ENCODE measurements at regions not wholly inside any gene's neighbourhood (a gene's known extent, or its start where the extent isn't known, plus 50 kb on each side); places are given as distances from the start of the nearest gene placed in this dataset.

DNA sequence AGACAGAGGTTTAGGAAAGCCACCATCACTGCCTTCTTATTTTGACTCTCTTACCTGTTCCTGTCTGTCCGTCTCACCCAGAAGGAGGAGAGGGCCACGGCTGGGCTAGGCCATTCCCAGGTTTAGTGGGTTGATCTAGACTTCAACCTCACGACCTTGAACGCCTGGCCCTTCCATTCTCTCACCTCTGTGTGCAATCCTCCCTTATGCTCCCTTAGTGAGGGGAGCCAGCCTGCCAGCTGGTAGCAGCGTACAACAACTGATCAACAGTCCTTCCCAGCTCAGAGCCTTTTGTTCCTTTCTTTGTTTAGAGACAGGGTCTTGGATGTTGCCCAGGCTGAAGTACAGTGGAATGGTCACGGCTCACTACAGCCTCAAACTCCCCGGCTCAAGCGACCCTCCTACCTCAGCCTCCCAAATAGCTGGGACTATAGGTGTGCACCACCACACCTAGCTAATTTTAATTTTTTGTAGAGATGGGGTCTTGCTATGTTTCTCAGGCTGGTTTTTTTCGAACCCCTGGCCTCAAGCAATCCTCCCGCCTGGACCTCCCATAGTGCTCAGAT is 123.9 kb downstream of the ZNF664 start:
- no peaks in the 10 kb centered on the region for H3K4me1 ChIP-seq (ENCODE audit: insufficient read depth, low read length)
- H3K27ac ChIP-seq (ENCODE audit: low read depth, low read length) = no peak overlapping the region
- H4K20me1 ChIP-seq (ENCODE audit: insufficient read depth, low read length) = no peaks in the 10 kb centered on the region
- H3K27me3 ChIP-seq (ENCODE audit: insufficient read depth, low read length) = peaks cover 20% of the 10 kb centered on the region
- no peak overlapping the region for H2AFZ ChIP-seq (ENCODE audit: low read length)
- H3K4me3 ChIP-seq (ENCODE audit: insufficient read depth, low read length) = no peak overlapping the region
- no peaks in the 10 kb centered on the region for H3K36me3 ChIP-seq (ENCODE audit: insufficient read depth, low read length)
- no peaks in the 10 kb centered on the region for H3K9me3 ChIP-seq (ENCODE audit: low read depth, low read length)
- no peak for DNase-seq (ENCODE audit: insufficient read length, low spot score, missing footprints)
- TF ChIP-seq, protein P1, sequence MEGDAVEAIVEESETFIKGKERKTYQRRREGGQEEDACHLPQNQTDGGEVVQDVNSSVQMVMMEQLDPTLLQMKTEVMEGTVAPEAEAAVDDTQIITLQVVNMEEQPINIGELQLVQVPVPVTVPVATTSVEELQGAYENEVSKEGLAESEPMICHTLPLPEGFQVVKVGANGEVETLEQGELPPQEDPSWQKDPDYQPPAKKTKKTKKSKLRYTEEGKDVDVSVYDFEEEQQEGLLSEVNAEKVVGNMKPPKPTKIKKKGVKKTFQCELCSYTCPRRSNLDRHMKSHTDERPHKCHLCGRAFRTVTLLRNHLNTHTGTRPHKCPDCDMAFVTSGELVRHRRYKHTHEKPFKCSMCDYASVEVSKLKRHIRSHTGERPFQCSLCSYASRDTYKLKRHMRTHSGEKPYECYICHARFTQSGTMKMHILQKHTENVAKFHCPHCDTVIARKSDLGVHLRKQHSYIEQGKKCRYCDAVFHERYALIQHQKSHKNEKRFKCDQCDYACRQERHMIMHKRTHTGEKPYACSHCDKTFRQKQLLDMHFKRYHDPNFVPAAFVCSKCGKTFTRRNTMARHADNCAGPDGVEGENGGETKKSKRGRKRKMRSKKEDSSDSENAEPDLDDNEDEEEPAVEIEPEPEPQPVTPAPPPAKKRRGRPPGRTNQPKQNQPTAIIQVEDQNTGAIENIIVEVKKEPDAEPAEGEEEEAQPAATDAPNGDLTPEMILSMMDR (IDR thresholded peaks at IDR 0.05; ENCODE audit: extremely low read depth, low read depth, low read length) = no peak
- H3K79me2 ChIP-seq (ENCODE audit: insufficient read depth, low read length) = no peaks in the 10 kb centered on the region
- H3K4me2 ChIP-seq (ENCODE audit: insufficient read depth, low read length) = no peak overlapping the region

DNA sequence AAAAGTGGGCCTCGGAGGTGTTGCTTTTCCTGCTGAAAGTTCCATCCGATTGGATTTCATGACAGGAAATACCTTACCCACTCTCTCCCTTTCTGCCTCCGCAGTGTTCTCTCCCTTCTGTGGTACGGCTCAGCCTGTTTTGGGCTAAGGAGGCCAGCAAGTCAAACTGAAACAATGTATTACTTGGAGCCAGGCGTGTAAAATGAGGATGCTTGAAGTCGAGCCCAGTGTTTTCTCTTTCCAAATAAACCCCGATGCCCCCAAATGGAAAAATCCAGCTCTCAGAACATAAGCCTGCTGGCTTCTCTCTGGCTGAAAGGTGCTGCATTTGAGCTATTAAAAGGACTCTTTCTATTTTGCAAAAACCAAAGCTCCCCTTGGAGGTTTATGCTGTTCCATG is 124.7 kb downstream of the ZNF664 start:
- Histone ChIP-seq H3K36me3 (ENCODE audit: insufficient read depth, low read length) (no peaks in the 10 kb centered on the region), H2AFZ (ENCODE audit: low read length) (peak overlapping the region; percentile 11), H3K4me2 (ENCODE audit: insufficient read depth, low read length) (peak overlapping the region; percentile 50), H3K27ac (ENCODE audit: low read depth, low read length) (no peak overlapping the region), H3K4me1 (ENCODE audit: insufficient read depth, low read length) (no peaks in the 10 kb centered on the region), H3K4me3 (ENCODE audit: insufficient read depth, low read length) (no peak overlapping the region), H4K20me1 (ENCODE audit: insufficient read depth, low read length) (no peaks in the 10 kb centered on the region), H3K9me3 (ENCODE audit: low read depth, low read length) (no peaks in the 10 kb centered on the region), H3K27me3 (ENCODE audit: insufficient read depth, low read length) (peaks cover 20% of the 10 kb centered on the region), H3K79me2 (ENCODE audit: insufficient read depth, low read length) (no peaks in the 10 kb centered on the region)
- DNase-seq (ENCODE audit: insufficient read length, low spot score, missing footprints) = peak; percentile 90
- TF ChIP-seq, protein P1 (IDR thresholded peaks at IDR 0.05; ENCODE audit: extremely low read depth, low read depth, low read length) = no peak

DNA sequence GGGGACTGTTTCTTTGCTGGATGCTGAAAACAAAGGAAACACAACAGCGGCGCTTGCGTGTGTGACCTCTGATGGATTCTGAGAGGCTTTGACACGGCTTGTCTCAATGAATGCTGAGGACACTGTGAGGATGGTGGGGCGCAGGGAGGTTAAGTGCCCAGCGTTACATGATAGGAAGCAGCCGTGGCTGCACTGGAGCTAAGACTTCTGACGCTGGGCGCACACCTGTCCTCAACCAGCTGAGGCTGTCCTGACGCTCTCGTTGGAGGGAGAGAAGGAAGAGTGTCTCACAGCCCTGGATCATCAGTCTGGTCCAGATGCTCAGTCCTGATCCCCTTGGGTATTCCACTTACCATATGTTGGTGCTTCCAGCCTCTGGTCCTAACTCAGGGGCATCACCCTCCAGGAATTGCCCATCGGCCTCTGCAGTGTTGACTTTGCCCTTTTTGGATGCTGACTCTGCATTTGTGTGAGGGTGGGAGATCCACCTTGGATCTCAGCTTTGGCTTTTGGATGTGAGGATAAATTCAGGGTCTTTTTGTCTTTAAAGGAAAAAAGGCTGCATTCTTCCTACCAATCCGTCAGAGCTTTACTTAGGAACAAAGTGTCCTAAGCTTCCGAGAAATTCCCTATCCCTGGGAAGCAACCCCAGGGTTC is 125.2 kb downstream of the ZNF664 start:
- Histone ChIP-seq H3K27me3 (ENCODE audit: insufficient read depth, low read length) (peaks cover 20% of the 10 kb centered on the region), H2AFZ (ENCODE audit: low read length) (no peak overlapping the region), H3K4me3 (ENCODE audit: insufficient read depth, low read length) (no peak overlapping the region), H4K20me1 (ENCODE audit: insufficient read depth, low read length) (no peaks in the 10 kb centered on the region), H3K27ac (ENCODE audit: low read depth, low read length) (no peak overlapping the region), H3K4me1 (ENCODE audit: insufficient read depth, low read length) (no peaks in the 10 kb centered on the region), H3K36me3 (ENCODE audit: insufficient read depth, low read length) (no peaks in the 10 kb centered on the region), H3K4me2 (ENCODE audit: insufficient read depth, low read length) (peak overlapping the region; percentile 50), H3K79me2 (ENCODE audit: insufficient read depth, low read length) (no peaks in the 10 kb centered on the region), H3K9me3 (ENCODE audit: low read depth, low read length) (no peaks in the 10 kb centered on the region)
- DNase-seq (ENCODE audit: insufficient read length, low spot score, missing footprints) = peak; percentile 76
- TF ChIP-seq, protein P1 (IDR thresholded peaks at IDR 0.05; ENCODE audit: extremely low read depth, low read depth, low read length) = no peak

DNA sequence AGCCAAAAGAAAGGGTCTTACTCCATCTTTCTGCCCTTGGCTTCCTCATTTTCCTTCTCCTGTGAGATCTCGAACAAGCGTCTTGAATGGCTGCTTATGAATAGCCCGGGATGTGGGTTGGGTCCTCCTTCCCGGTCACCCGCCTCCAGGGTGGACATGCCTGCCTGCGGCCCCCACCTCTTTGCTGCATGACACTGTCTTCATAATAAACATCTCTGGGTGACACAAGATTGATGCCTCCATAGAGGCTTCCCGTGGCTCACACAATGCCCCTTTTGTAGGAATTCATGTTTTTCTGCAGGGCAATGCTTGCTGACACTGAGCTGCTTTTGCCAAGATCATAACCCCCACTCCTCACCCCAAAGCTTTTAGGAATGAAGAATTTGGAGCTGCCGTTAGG is 125.9 kb downstream of the ZNF664 start:
- H3K27ac ChIP-seq (ENCODE audit: low read depth, low read length) = no peak overlapping the region
- H2AFZ ChIP-seq (ENCODE audit: low read length) = no peak overlapping the region
- peaks cover 20% of the 10 kb centered on the region for H3K27me3 ChIP-seq (ENCODE audit: insufficient read depth, low read length)
- no peaks in the 10 kb centered on the region for H4K20me1 ChIP-seq (ENCODE audit: insufficient read depth, low read length)
- no peaks in the 10 kb centered on the region for H3K9me3 ChIP-seq (ENCODE audit: low read depth, low read length)
- H3K79me2 ChIP-seq (ENCODE audit: insufficient read depth, low read length) = no peaks in the 10 kb centered on the region
- H3K4me1 ChIP-seq (ENCODE audit: insufficient read depth, low read length) = no peaks in the 10 kb centered on the region
- TF ChIP-seq, protein P1 (IDR thresholded peaks at IDR 0.05; ENCODE audit: extremely low read depth, low read depth, low read length) = no peak
- no peaks in the 10 kb centered on the region for H3K36me3 ChIP-seq (ENCODE audit: insufficient read depth, low read length)
- H3K4me3 ChIP-seq (ENCODE audit: insufficient read depth, low read length) = no peak overlapping the region
- H3K4me2 ChIP-seq (ENCODE audit: insufficient read depth, low read length) = no peak overlapping the region
- no peak for DNase-seq (ENCODE audit: insufficient read length, low spot score, missing footprints)
